CD4-positive, alpha-beta T cell treated with Interleukin-21 for 1 hour (primary cell): ENCODE measurements at regions not wholly inside any gene's neighbourhood (a gene's known extent, or its start where the extent isn't known, plus 50 kb on each side); places are given as distances from the start of the nearest gene placed in this dataset.
"Not testable (repeated sequence)": the region's sequence is repeated elsewhere in the genome, so short reads cannot be mapped to it uniquely, and the experiment has no call there.

ENCODE experiments used
- DNase-seq: peaks from one replicate; pipeline ENCODE4 v3.0.0-alpha.2; 2020

DNA sequence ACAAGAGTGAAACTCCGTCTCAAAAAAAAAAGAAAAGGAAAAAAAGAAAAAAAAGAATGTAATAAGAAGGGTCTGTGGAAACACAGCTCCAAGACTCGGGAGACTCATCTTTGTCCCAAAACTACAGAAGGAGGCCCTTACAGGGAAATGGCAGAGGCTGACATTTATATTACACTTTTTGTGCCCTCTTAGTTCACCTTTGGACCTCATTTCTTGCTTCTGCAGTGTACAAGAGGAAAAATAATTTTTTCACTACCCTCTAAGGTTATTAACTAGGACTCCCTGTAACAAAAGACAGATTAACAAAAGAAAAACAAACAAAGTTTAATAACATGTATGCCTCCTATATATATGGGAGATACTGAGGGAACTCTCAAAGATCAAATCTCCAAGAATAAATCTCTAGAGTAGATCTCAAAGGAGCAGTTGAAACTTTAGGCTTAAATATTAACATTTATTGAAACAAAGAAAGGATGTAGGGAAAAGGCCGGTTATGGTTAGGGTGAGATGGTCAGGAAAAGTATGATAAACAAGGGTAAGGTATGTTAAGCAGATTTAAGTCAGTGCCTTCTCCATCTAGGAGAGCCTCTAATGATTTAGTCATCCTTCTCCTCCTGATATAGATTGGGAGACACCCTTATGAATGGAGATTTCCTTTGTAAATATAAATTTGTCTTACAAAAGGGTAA is 121.3 kb upstream of the JADE1 start:
- no peak for DNase-seq

DNA sequence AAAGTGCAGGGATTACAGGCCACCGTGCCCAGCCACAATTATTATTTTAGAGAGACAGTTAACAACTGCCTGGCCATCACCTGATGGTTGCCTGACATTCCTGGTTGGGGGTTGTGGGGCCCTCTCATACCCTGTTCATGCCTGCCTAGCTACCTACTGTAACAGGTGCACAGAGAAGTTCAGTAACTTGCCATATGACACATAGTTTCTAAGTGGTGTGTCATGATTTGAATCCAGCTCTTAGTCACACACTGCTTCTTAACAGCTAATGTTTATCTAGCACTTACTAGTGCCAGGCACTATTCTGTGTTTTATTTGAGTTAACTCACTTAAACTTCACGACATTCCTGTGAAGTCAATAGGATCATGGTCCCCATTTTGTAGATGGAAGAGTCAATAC is 122.7 kb upstream of the JADE1 start:
- DNase-seq = no peak

DNA sequence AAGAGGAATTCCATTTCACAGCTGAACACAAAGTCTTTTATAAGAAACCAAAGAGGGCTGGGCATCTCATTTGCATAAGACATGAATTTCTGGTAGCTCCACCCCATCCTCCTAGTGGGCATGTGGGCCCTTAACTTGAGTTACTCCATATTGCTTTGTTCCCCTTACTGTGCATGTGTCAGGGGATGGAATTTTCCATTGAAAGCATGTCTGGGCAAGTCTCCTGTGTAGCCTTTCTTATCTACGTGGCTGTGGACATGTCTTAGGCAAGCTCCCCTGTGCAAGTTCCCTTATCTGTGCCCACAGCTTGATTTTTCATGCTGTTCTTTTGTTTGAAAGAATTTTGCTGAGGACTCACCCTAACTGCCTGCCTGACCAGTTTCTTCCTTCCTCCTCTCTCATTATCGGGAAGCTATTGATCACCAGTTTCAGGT is 123.5 kb upstream of the JADE1 start:
- DNase-seq = no peak

DNA sequence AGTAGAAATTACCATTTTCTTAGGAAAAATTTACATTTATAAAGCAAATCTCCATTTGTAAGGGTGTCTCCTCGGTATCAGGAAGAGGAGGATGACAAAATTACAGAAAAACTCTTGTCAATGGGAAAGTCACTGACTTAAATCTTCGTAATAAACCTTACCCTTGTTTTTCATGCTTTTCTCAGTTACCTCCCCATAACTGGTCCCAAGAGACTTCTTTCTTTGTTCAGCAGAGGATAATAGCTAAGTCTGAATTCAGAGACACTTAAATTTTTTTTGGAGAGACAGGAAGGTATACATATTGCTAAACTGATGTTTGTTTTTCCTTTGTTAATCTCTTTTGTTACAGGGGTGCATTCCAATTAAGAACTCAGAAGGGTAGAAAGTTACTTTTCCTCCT is 125.5 kb upstream of the JADE1 start:
- DNase-seq = no peak

DNA sequence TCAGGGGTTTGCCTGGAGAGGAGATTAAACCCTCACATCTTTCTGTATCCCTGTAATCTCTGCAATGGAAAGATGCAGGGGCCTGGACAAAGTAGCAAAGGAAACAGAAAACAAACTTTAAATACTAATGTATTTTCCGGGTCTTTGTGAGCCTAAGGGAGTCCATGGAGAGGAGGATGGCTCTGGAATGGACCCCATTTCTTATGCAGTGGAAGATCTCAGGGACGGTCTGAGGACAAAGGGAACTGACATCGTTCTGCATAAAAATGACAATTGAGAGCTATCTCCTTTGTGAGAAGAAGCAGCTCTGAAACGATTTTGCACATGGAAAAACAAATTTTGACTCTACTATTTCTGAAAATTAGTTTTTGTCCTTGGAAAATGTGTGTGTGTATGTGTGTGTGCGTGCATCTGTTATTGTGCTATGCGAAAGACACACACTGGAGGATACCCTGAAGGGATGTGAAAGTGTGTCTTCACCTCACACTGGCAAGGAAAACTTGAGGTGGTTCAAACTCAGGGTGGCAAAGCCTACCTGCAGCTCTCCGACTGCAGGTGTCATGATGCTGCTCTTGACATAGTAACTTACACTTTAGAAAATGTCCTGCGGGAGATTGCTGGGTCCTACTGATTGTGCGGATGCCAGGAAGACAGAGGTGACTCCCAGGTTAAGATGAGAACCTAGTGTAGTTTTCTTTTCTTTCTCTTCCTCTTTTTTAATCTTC is 126.4 kb upstream of the JADE1 start:
- no peak for DNase-seq

DNA sequence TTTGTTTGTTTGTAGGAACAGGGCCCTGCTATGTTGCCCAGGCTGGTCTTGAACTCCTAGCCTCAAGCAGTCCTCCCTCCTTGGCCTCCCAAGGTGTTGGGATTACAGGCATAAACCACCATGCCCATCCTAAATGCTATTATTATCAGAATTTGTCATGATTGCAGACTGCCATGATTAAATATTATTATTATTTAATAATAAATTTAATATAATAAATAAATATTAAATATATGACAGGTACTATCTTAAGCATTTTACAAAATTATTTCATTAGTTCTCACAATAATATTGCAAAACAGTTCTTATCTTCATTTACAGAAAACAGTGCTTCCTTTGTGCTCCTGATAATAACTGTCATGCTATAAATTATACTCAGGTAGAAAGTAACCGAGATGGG is 133.4 kb upstream of the JADE1 start:
- no peak for DNase-seq

DNA sequence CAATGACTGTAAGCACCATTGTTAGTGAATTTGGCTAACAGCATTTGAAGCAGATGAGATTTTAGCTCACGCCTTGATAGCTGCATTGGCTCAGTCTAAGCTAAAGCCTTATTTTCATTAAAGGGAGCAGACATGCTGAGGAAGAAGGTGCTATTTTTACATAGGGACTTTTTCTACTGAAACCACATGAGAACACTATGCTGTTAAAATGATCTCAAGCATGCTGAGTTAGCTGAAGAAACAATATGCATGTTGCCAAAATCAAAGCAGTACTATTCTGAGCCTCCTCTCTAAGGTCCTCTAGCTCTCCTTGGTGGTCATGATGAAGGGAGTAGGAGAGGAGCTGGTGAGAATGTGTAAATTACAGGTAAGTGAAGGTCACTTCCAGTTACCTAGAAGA is 134.4 kb upstream of the JADE1 start:
- no peak for DNase-seq

DNA sequence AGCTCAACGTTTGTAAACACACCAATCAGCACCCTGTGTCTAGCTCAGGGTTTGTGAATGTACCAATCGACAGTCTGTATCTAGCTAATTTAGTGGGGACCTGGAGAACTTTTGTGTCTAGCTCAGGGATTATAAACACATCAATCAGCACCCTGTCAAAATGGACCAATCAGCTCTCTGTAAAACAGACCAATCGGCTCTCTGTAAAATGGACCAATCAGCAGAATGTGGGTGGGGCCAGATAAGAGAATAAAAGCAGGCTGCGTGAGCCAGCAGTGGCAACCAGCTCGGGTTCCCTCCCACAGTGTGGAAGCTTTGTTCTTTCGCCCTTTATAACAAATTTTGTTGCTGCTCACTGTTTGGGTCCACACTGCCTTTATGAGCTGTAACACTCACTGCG is 136.3 kb upstream of the JADE1 start:
- DNase-seq = not testable (repeated sequence)

DNA sequence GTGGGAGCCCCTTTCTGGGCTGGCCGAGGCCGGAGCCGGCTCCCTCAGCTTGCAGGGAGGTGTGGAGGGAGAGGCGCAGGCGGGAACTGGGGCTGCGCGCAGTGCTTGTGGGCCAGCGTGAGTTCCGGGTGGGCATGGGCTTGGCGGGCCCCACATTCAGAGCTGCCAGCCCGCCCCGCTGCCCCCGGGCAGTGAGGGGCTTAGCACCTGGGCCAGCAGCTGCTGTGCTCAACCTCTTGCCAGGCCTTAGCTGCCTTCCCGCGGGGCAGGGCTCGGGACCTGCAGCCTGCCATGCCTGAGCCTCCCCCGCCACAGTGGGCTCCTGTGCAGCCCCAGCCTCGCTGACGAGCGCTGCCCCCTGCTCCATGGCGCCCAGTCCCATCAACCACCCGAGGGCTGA is 136.9 kb upstream of the JADE1 start:
- DNase-seq = not testable (repeated sequence)

DNA sequence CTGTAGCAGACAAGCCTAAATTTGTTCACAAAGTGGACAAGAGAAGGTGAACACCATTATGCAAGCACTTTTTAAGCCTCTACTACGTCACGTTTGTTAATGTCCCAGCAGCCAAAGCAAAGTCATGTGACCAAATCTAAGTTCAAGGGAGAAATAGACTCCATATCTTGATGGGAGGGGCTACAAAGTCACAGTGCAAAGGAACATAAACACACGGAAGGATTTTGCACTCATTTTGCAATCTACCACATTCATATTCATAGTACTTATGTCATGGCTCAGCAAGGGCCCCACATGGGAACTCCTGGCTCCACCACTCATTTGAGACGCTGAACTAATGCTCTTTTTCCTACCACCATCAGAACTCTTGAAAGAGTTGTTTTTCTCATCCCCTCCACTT is 139.0 kb upstream of the JADE1 start:
- DNase-seq = no peak

DNA sequence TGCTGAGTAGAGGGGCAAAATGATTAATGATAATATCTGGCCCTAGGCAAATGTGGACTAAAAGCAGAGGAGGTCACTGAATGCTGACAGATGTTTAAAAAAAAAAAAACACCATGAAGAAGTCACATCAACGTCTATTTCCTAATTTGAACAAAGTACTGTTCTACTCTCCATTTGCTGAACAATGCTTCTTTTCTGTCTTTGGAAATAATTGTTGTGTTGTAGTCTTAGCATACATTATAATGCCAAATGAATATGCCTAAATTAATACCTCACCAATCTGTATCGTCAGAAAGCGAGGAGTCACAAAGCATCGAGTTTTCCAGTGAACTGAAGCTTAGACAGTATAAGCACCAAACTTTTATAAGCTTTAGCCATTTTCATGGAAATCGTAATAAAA is 140.9 kb upstream of the JADE1 start:
- DNase-seq = no peak

DNA sequence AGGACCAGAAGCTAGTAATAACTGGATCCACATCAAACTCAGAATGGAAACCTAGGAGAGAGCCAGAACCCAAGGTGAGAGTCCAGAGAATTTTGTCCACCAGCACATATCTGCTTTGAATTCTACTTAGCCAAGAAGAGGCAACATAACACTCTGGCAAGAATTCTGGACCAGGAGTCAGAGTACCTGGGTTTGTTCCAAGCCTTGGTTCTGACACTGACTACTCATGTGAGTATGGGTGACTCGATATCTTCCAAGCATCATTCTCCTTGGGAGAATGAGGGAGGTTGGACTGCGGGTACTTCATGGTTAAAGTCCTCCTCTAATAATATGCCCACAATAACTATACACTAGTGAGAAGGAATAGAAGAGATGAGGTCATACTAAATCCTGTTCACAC is 144.0 kb upstream of the JADE1 start:
- no peak for DNase-seq

DNA sequence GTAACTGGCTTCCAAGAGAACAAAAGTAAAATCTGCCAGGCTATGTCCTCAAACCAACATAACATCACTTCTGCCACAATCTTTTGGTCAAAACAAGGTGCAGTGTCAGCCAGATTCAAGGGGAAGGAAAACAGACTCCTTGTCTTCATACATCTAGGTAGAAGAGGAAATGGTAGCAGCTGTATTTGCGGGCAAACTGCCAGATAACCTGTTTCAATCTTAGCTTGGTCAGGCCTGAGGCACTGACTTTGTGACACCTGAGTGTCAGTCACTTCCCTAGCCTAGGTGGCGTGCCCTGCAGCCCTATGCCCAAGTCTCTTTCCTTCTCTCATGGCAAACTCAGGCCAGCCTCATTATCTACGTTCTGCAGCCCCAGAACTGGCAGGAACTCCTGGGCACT is 146.2 kb upstream of the JADE1 start:
- peak; percentile 1 for DNase-seq

DNA sequence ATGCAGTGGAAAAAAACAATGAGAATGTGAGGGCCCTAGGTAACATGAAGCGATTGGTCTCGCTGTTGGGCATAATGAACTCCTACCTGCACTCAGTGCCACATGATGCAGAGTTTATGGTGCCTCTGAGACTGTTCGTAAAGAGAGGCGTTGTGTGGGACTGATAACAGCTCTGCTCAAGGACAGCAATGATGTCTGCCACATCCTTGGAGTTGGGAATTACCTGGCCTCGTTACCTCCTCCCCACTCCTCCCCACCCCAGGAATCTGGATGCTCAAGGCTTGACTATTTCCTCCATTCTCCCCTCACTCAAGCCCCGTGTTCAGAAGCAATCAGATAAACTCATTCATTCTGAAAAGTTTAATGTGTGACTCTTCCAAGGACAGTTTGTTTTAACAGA is 148.0 kb upstream of the JADE1 start:
- no peak for DNase-seq

DNA sequence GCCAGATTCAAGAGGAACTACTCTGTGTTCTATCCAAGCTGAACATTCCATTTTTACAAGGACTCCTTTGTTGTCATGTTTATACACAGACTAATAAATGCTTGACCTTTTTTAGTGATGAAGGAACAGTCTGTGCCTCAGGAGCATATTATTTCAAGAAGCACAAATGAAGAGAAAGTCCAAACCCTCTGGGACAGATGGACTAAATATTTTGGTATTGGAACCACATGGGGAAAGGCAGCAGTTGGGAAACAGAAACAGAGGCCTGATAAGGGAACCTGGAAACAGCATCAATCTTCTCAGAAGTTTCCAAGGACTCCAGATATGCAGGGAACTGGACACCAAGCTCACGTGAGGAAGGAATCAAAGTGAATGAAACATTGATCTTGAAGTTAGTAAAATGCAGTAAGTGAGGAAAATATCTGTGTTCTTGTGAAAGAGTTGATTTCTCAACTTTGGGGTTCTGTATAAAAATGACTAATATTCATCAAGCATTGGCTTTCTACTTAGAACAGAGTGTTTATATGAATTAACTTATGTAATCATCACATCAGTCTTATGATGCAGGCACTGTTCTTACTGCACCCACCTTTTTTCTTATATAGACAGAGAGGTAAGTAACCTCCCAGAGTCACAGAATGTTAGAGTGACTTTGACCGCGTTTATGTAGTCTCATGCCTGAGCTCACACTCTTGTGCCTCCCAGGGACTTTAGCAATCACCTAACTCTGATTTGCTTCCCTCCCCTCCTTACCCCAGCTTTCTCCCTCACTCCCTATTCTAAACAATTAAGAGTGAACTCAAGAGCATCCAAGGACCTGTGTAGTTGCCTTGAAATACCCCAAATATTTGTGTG is 148.9 kb upstream of the JADE1 start:
- no peak for DNase-seq

DNA sequence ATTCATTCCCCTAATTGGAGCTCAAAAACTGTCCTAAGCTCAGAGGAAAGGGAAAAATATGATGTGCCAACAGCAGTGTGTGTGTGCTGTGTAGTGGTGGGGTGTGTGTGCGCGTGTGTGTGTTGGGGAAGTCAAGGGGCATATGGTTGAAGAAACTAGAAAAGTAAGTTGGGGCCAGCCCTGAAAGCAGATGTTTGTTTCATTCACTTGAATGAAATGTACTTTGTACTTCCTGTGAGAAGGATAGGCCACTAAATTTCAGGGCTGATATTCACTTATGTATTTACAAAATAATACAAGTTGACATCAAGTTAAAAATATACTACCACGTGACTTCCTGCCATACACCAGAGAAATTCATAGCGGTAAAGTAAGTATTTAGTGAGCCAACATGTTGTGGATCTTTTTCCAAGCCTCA is 151.3 kb upstream of the JADE1 start:
- DNase-seq = no peak

DNA sequence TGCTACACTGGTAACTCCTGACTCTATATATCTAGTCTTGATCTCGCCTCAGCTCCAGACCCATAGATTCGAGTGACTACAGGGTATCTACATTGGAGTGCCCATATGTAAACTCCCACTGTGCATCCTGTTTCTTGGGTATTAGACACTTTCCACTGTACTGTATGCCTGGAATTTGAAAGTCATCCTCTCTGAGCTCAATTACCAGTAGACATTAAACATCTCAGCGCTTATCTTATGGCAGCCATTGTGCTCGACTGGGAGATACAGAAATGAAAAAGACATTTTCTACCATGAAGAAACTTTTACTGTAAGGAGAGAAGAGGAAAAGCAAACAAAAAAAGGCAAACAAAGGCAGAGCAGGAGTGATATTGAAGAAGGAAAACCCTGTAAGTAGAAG is 151.9 kb upstream of the JADE1 start:
- no peak for DNase-seq

DNA sequence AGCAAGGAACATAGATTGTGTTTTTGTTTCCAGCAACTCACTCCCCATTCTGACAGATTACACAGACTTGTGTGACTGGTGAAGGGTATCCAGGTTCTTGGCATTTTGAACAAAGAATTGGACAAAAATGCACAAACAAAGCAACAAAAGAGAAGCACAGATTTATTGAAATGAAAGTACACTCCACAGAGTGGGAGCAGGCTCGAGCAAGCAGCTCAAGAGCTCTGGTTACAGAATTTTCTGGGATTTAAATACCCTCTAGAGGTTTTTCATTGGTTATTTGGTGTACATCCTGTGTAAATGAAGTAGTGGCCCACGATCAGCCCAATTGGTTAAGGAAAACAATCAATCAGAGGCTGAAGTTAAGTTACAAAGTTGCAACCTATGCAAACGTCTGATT is 155.0 kb upstream of the JADE1 start:
- DNase-seq = no peak

DNA sequence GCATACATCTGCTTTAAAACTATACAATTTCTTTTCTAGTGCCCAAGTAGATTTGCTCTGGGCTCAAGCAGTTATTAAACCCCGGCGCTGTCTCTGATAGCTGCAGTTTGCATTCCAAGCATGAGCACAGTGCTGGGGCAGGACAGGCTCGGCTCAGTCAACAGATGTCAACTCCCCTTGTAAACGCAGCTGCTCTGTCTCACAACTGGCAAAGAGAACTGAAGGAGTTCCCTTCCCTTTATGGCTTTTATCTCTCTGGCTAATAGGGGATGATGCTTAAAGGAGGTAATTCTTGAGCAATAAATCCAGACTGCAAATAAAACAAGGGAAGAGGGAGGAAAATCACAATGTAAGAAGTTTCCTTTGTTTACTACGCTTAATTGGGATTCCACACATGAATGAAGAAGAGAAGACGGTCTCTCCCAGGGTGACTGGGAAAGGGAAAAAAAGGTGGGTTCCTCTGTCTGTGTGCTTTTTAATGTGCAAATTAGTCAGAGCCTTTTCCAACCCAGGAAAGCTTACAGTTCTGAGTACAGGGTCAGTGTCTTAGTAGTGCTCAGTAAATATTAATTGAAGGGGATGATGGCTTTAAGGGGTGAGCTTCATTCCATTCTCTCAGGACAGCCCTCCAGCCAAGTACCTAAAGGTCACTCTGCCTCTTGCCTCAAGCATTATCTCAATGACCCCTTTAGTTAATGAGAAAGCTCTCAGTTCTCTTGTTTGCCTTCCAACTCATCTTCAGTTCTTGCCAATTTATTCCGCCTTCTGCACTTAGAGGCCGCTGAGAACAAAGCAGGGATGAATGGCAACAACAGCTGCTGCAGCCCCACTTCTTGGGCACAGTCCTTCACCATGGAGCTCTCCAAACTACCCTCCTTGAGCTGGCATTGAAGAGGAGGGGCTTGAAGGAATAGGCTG is 155.7 kb upstream of the JADE1 start:
- no peak for DNase-seq

DNA sequence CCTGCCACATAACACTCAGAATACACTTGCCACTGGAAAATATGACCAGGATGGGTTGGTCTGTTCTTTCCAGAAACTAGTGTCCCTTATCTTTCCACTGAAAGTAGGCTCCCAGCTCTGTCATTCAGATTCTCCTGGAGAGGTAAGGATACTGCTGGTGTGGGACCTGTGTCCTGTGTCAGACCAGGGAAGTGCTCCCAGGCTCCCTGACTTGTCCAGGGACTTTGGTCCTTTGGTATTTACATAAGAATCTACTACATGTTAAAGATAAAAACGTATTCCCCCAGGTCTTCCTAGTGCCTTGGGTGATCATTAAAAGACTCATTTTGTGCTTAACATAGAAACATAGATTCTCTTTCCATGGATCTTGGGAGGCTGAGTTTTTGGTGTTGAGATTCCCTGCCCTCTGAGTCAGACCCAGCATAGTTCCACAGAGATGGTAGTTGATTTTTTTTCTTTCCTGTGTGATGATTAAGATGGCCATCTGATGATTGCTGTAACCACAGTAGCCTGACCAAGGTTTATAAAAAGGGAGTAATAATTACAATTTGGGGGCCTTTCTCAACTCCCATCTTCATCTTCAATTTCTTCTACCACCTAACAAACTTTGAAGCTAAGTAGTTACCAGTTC is 159.8 kb upstream of the JADE1 start:
- DNase-seq = no peak

DNA sequence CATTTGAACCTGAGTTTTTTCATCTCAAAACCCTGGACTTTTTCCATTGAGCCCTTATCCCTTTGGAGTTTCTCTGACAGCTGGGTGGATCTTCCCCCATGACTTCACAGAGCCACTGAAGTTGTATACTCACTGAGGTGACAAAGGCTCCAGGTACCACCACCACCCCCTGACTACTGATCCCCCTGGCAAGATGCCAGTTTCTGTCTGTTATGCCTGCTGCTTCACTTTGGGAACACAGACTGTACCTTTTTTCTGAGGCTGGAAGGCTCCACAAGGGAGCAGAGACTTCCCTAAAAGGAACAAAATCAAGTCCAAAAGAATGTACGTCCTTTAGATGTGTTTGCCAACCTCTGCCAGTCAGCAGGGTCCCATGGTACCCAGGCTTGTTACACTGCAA is 160.3 kb upstream of the JADE1 start:
- no peak for DNase-seq

DNA sequence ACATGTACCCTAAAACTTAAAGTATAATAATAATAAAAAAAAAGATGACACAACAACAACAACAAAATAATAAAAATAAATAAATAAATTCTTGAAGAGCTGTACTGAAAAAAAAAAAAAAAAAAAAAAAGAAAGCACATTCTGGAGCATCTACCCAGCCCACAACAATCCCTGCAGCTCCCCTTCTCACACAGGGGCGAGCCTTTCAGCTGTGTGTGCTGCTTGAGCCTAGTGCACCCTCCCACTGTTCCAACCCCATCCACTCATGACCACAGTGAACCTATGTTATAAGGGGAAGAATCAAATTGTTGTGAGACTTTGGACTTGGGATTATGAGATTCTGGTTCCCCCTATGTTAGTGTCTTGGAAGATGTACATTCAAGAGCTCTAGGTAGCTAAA is 161.5 kb upstream of the JADE1 start:
- DNase-seq = no peak
